ENCODE measurements at regions not wholly inside any gene's neighbourhood (a gene's known extent, or its start where the extent isn't known, plus 50 kb on each side); places are given as distances from the start of the nearest gene placed in this dataset.
"Not testable (repeated sequence)": the region's sequence is repeated elsewhere in the genome, so short reads cannot be mapped to it uniquely, and the experiment has no call there.

GRCh38 chr11:81987829-81988472 lies 745.7 kb downstream of the FAM181B start:
- DNase-seq (ENCODE audit: low read depth, low spot score), result no peak

GRCh38 chr11:81986556-81987161 lies 747.0 kb downstream of the FAM181B start:
- no peak for DNase-seq (ENCODE audit: low read depth, low spot score)

DNA sequence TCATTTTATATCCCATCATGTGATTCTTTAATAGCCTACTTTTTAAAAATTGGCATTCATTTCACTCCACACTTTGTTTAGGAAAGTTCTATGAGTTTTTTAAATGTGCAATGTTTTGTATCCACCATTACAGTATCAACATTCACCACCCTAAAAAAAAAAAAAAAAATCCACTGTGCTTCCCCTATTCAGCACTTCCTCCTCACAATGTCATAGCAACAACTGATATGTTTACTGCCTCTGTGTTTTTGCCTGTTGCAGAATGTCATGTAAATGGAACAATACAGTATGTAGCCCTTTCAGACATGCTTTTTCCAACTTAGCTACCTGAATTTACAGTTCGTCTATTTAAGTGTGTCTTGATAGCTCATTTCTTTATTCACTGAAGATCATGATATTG lies 754.2 kb downstream of the FAM181B start:
- no peak for DNase-seq (ENCODE audit: low read depth, low spot score)

DNA sequence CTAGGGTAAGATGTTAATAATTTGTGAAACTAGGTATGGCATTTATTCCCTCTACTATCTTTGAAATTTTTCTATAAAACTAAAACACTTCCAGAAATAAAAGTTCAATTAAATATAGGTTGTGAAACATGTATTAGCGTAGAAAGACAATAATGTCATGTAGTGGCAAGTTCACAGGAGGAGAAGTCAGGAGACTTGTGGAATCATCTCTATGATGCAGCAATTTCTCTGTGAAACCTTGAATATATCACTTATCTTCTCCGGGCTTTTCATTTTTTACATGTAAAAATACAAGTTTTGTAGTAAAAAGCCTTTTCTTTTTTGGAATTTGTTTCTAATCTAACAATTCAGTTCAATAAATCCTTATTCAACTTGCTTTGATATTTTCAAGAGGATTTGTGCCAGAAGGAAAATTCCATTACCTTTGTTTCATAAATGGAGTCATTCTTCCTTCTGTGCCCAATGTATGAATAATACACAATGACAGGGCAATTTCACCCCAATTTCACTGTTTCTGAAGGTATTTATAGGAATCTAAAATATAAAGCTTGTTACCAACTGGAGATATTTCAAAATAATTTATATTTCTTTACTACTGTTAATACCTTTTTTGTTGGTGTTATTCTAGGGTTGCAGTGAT lies 758.3 kb downstream of the FAM181B start:
- DNase-seq (ENCODE audit: low read depth, low spot score), result no peak

GRCh38 chr11:81970886-81971285 lies 762.8 kb downstream of the FAM181B start:
- no peak for DNase-seq (ENCODE audit: low read depth, low spot score)

- DNase-seq (ENCODE audit: low read depth, low spot score), result no peak
Measured at GRCh38 chr11:81967242-81967641, 766.4 kb downstream of the FAM181B start.

DNA sequence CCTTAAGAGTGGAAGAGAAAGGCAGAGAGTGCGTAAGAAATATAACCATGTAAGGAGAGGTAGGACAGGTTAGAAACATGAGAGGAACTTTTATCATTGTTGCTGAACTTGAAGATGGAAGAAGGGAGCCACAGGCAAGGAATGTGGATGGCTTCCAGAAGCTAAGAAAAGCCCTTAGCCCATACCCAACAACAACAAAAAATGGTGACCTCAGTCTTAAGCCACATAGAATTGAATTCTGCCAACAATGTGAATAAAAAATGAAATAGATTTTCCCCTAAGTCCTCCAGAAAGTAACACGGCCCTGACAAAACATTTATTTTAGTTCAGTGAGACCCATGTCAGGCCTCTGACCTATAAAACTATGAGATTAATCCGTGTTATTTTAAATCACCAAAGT lies 767.3 kb downstream of the FAM181B start:
- no peak for DNase-seq (ENCODE audit: low read depth, low spot score)

- DNase-seq (ENCODE audit: low read depth, low spot score), result no peak
Measured at GRCh38 chr11:81963018-81963417, 770.6 kb downstream of the FAM181B start.

DNA sequence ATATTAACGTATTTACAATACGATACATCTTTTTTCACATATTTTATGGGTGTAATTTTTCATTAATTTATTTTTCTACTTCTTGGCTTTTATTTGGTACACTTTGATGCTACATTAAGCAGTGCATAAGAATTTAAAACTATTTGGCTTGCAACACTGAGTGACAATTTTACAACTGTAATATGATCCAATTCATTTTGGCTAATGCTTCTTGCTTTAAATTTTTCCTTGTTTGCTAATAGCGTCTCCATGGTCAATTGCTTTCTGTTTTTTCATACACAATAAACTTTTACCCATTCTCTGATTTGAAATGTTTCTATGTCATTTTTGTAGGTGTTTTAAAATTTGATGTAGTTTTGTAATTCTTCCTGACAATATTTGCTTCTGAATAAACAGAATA lies 773.2 kb downstream of the FAM181B start:
- no peak for DNase-seq (ENCODE audit: low read depth, low spot score)

DNA sequence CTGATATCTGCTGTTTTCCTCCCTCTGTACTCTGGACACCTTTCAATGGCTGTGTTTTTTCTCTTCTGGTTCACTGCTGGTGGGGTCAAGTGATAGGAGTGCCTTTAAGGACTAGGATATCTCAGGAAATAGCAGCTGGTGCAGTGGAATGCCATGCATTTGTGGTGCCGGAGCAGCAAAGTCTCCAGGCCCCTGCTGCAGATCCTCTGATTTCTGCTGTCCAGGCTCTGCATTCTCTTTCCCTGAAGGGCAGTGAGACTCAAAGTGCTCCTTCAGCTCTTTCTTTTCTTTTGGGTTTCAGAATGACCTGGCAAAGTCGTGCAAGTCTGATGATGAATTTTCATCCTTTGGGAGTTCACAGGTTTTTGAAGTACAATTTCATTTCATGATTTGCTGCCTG lies 774.3 kb downstream of the FAM181B start:
- DNase-seq (ENCODE audit: low read depth, low spot score), result peak; percentile 69

DNA sequence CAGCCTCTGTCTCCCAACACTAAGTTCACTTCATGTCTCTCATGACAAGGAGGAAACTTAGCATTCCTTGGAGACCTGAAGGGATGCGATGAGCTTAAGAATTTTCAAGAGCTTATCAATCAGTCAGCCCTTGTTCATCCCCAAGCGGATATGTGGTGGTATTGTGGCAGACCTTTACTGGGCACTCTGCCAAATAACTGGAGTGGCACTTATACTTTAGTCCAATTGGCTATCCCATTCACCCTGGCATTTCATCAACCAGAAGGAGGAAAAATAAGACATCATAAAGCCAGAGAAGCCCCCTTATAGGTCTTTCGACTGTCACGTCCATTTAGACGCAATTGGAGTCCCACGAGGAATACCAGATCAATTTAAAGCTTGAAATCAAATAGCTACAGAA lies 779.4 kb downstream of the FAM181B start:
- DNase-seq (ENCODE audit: low read depth, low spot score), result not testable (repeated sequence)

DNA sequence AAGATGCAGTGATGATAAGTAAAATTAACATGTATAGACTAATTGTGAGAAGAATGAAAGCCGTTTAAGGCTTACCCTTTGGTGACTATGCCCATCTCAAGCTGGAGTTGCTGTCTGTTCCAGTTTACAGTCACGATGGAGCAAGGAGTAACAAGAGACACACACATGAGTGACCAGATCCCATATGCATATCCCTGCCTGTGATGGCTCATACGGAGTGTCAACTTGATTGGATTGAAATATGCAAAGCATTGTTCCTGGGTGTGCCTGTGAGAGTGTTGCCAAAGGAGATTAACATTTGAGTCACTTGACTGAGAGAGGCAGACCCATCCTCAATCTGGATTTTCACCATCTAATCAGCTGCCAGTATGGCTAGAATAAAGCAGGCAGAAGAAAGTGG lies 786.8 kb downstream of the FAM181B start:
- DNase-seq (ENCODE audit: low read depth, low spot score), result no peak

GRCh38 chr11:81942646-81943045 lies 791.0 kb downstream of the FAM181B start:
- no peak for DNase-seq (ENCODE audit: low read depth, low spot score)

DNA sequence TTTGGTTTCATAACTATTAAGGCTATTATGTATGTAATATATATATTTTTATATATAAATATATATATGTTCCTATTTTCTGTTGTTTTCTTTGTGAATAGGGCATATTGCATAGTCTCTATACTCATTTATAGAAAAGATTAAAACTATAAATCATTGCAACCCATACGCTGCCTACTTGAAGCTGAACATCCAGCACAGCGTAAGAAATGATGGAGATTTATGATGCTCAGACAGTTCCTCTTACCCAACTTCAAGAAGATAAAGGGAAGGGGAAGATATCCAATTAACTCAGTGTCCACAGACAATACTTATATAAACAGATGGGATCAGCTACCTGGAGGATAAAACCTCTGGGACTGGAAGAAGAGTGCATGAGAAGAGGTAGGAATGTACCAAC lies 791.7 kb downstream of the FAM181B start:
- DNase-seq (ENCODE audit: low read depth, low spot score), result no peak

- DNase-seq (ENCODE audit: low read depth, low spot score), result no peak
Measured at GRCh38 chr11:81932303-81932702, 801.4 kb downstream of the FAM181B start.

DNA sequence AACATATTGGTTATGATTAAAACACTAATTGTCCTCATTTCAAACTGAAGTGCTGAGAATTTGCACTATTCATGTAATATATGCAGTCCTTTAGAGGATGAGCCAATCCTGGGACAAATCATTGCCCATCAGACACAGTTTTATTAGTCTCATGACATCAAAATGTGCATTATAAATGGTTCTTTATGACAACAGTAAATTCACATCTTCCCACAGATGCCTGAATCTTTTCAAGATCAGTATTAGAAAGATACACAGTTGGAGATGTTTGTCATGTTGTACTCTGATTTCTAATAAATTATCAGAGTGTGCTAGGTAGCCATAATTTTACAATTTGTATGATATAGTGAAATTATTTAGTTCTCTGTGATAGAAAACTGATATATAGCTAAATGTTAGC lies 813.5 kb downstream of the FAM181B start:
- no peak for DNase-seq (ENCODE audit: low read depth, low spot score)

GRCh38 chr11:81916451-81916850 lies 817.2 kb downstream of the FAM181B start:
- DNase-seq (ENCODE audit: low read depth, low spot score), result no peak

- no peak for DNase-seq (ENCODE audit: low read depth, low spot score)
Measured at GRCh38 chr11:81915045-81915444, 818.6 kb downstream of the FAM181B start.

GRCh38 chr11:81913793-81914192 lies 819.9 kb downstream of the FAM181B start:
- no peak for DNase-seq (ENCODE audit: low read depth, low spot score)

DNA sequence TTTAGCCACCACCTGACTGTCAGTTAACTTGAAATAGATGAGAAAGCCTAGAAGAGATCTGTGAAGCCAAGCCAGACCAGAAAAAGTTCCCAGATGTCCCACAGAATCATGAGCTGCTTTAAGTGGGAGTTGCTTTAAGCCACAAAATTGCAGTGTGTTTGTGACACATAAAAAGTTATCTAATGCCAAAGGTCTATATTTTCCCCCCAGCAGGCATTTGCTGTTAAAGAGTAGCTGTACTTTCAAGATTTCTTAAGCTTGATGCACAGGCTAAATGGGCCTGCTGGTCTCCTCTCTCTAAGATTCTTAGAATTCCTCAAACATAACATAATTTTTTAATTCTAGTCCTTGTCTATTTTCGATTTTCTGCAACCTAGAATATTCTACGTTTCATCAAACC lies 825.7 kb downstream of the FAM181B start:
- no peak for DNase-seq (ENCODE audit: low read depth, low spot score)

- DNase-seq (ENCODE audit: low read depth, low spot score), result no peak
Measured at GRCh38 chr11:81899156-81899555, 834.5 kb downstream of the FAM181B start.

- DNase-seq (ENCODE audit: low read depth, low spot score), result no peak
Measured at GRCh38 chr11:81897639-81898038, 836.0 kb downstream of the FAM181B start.

DNA sequence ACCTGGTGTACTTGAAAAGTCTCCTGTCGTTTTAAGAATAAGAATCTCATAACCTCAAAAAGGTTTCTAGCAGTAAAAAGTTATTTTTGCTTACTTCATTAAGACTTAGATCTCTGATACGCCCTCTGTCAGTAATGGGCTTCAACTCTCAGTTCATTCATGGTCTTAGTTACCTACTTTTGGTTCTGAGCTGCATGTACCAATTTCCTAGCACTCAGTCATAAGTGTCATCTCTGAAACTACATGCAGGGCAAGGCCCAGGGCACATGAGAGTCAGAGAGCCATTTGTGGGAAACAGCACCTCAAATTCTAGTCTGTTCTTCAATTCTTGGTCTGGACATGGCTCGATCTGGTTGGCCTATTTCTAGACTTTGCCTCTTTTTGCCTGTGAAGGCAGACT lies 838.4 kb downstream of the FAM181B start:
- no peak for DNase-seq (ENCODE audit: low read depth, low spot score)
